Caco-2 (cell line): ENCODE measurements at regions not wholly inside any gene's neighbourhood (a gene's known extent, or its start where the extent isn't known, plus 50 kb on each side); places are given as distances from the start of the nearest gene placed in this dataset.

Source experiments
- BruUV-seq: library from RNA; stranded (reverse); fragments of 400-500 nt; replicated peaks from 2 replicates; lab custom pipeline; 2021; lab: Mats Ljungman, UMichigan
- CTCF ChIA-PET: fragments of 300-600 bp; sonication (Branson Sonifier 250); formaldehyde crosslinking; loops from one replicate; lab custom pipeline; 2022; ENCODE audit warnings: antibody characterized with exemption; lab: Charles Lee
- POLR2A ChIA-PET: fragments of 300-600 bp; sonication (Branson Sonifier 250); formaldehyde crosslinking; loops from one replicate; lab custom pipeline; 2022; ENCODE audit warnings: antibody characterized with exemption; lab: Charles Lee
- DNase-seq, 2 experiments: peaks; one replicate each; pipeline versions ENCODE4 v3.0.0 to v3.0.0-alpha.2; 2020 to 2022
- H3K27me3 ChIP-seq: replicated peaks from 2 replicates; pipeline ENCODE4 v1.6.0; 2011; ENCODE audit warnings: low read length; ENCODE audit not compliant: control insufficient read depth, insufficient read depth
- H3K36me3 ChIP-seq: 2 replicates; pipeline ENCODE4 v1.5.1; 2011; ENCODE audit warnings: low read length; ENCODE audit not compliant: control insufficient read depth, insufficient read depth
- H3K4me1 ChIP-seq: fragments of 250-450 bp; sonication (Bioruptor Pico); 2 replicates; pipeline ENCODE4 v1.5.1; 2020; ENCODE audit warnings: mild to moderate bottlenecking
- H3K4me3 ChIP-seq: 2 replicates; pipeline ENCODE4 v1.5.1; 2011; ENCODE audit warnings: low read depth, mild to moderate bottlenecking, control low read depth, low read length
- H3K9me3 ChIP-seq: fragments of 250-450 bp; sonication (Bioruptor Pico); 2 replicates; pipeline ENCODE4 v1.5.1; 2020; ENCODE audit warnings: mild to moderate bottlenecking, moderate library complexity
- H3K27ac Mint-ChIP-seq: one replicate; pipeline ENCODE4 v1.8.0; 2022; ENCODE audit warnings: mixed read lengths; ENCODE audit not compliant: unreplicated experiment
- H3K27me3 Mint-ChIP-seq: one replicate; pipeline ENCODE4 v1.8.0; 2022; ENCODE audit warnings: mixed read lengths; ENCODE audit not compliant: insufficient read depth, unreplicated experiment
- H3K36me3 Mint-ChIP-seq: one replicate; pipeline ENCODE4 v1.8.0; 2022; ENCODE audit warnings: mild to moderate bottlenecking, mixed read lengths; ENCODE audit not compliant: insufficient read depth, unreplicated experiment
- H3K4me1 Mint-ChIP-seq: one replicate; pipeline ENCODE4 v1.8.0; 2022; ENCODE audit warnings: low read depth, mixed read lengths; ENCODE audit not compliant: unreplicated experiment
- H3K4me3 Mint-ChIP-seq: one replicate; pipeline ENCODE4 v1.8.0; 2022; ENCODE audit warnings: mild to moderate bottlenecking, moderate library complexity, mixed read lengths; ENCODE audit not compliant: unreplicated experiment
- H3K9me3 Mint-ChIP-seq: one replicate; pipeline ENCODE4 v1.8.0; 2022; ENCODE audit warnings: mixed read lengths; ENCODE audit not compliant: unreplicated experiment
- intact Hi-C: fragments of 100-400 bp; cut with micrococcal nuclease; formaldehyde crosslinking; loops from one replicate; pipeline ENCODE4 v1.10.0; 2022; ENCODE audit not compliant: unreplicated experiment
- TF ChIP-seq, protein P1 (sequence below), 2 experiments: fragments of 200-600 bp in 1 of 2; IDR thresholded peaks; 1 replicate in 1 of 2; 2 replicates in 1 of 2; pipeline versions ENCODE4 v1.5.1 to v1.8.0; 2011 to 2022; ENCODE audit warnings: antibody characterized with exemption in 1 of 2, control low read depth in 1 of 2, inconsistent platforms in 1 of 2, low read depth in 1 of 2, low read length in 1 of 2, mild to moderate bottlenecking in 1 of 2, moderate library complexity in 1 of 2; ENCODE audit not compliant: insufficient read depth in 1 of 2, severe bottlenecking in 1 of 2, unreplicated experiment in 1 of 2

GRCh38 chr10:78567680-78568455 lies 500.9 kb upstream of the ZMIZ1 start:
- H3K27me3 ChIP-seq = no peaks in the 10 kb centered on the region

DNA sequence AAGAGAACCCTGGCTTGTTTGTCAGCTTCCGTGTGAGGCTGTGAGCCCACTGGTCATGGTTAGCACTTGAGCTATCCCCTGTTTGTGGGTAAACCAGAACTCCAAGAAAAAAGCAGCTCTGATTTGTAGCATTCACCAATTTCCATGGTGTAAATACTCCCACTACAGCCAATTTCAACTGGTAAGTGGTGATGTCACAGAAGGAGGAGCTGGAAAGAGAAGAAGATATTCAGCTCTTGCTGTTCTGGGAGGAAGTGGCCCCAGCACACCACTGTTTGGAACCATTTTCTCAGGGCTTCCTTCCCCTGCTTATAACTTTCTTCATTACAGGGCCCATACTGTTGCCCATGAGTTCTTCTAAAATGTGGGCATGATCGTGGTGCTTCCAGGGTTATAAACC lies 500.1 kb upstream of the ZMIZ1 start:
- no peak for DNase-seq
- no peaks in the 10 kb centered on the region for H3K9me3 ChIP-seq
- H3K27me3 ChIP-seq = no peaks in the 10 kb centered on the region
- H3K27me3 Mint-ChIP-seq = no peaks in the 10 kb centered on the region
- TF ChIP-seq, protein P1, sequence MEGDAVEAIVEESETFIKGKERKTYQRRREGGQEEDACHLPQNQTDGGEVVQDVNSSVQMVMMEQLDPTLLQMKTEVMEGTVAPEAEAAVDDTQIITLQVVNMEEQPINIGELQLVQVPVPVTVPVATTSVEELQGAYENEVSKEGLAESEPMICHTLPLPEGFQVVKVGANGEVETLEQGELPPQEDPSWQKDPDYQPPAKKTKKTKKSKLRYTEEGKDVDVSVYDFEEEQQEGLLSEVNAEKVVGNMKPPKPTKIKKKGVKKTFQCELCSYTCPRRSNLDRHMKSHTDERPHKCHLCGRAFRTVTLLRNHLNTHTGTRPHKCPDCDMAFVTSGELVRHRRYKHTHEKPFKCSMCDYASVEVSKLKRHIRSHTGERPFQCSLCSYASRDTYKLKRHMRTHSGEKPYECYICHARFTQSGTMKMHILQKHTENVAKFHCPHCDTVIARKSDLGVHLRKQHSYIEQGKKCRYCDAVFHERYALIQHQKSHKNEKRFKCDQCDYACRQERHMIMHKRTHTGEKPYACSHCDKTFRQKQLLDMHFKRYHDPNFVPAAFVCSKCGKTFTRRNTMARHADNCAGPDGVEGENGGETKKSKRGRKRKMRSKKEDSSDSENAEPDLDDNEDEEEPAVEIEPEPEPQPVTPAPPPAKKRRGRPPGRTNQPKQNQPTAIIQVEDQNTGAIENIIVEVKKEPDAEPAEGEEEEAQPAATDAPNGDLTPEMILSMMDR (IDR thresholded peaks at IDR 0.05; ENCODE audit: insufficient read depth in 1 of 2, low read depth in 1 of 2, low read length in 1 of 2, severe bottlenecking in 1 of 2, unreplicated experiment in 1 of 2) = no peak
- H3K9me3 Mint-ChIP-seq = peaks cover 7% of the 10 kb centered on the region
- ChIA-PET POLR2A (no interaction called here), CTCF (no interaction called here)
- no peak overlapping the region for H3K4me3 Mint-ChIP-seq
- no peaks in the 10 kb centered on the region for H3K36me3 ChIP-seq
- no peaks in the 10 kb centered on the region for H3K36me3 Mint-ChIP-seq
- H3K4me3 ChIP-seq = no peak overlapping the region
- peaks cover 12% of the 10 kb centered on the region; the same call in 1 of the 2 replicates for H3K4me1 ChIP-seq
- H3K4me1 Mint-ChIP-seq = peaks cover 19% of the 10 kb centered on the region
- no peak overlapping the region for H3K27ac Mint-ChIP-seq
- BruUV-seq = no TSS peak
- intact Hi-C loops = no loop called here

More at GRCh38 chr10:78567680-78568455, 500.9 kb upstream of the ZMIZ1 start:
- no TSS peak for BruUV-seq
- ChIA-PET POLR2A (no interaction called here), CTCF (no interaction called here)
- no peak overlapping the region for H3K27ac Mint-ChIP-seq
- H3K36me3 Mint-ChIP-seq = no peaks in the 10 kb centered on the region
- H3K27me3 Mint-ChIP-seq = no peaks in the 10 kb centered on the region
- no peak overlapping the region for H3K4me3 Mint-ChIP-seq
- peaks cover 19% of the 10 kb centered on the region for H3K4me1 Mint-ChIP-seq
- H3K9me3 Mint-ChIP-seq = peaks cover 7% of the 10 kb centered on the region
- H3K4me3 ChIP-seq = no peak overlapping the region
- H3K36me3 ChIP-seq = no peaks in the 10 kb centered on the region
- TF ChIP-seq, protein P1 (IDR thresholded peaks at IDR 0.05; ENCODE audit: insufficient read depth in 1 of 2, low read depth in 1 of 2, low read length in 1 of 2, severe bottlenecking in 1 of 2, unreplicated experiment in 1 of 2) = no peak
- H3K9me3 ChIP-seq = no peaks in the 10 kb centered on the region
- intact Hi-C loops = no loop called here
- peaks cover 12% of the 10 kb centered on the region; the same call in 1 of the 2 replicates for H3K4me1 ChIP-seq
- no peak for DNase-seq

DNA sequence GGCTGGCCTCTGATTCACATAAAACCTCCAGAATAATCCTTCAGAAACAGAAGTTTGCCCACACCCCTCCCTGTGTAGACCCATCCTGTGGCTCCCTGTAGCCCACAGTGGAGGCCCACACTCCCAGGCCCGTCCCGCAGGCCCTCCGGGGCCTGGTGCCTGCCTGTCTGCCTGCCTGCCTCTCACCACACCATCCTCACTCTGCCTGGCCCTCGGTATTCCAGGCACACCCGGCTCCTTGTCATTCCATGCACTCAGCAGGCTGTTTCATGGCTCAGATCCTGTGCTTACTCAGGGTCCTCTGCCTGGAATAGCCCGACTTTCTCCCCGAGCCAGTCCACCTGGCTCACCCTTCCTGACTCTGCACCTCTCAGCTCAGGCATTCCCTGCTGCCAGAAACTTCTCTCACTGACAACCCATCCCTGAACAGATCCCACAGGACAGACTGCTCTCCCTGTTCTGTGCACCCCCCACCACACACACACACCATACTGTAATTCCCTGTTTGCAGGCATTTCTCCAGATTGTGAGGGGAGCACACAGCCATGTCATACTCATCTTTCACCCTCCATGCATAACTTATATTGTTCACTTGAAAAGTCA lies 498.0 kb upstream of the ZMIZ1 start:
- Histone ChIP-seq H3K4me1 (peaks cover 12% of the 10 kb centered on the region; the same call in 1 of the 2 replicates), H3K4me3 (no peak overlapping the region), H3K36me3 (no peaks in the 10 kb centered on the region), H3K9me3 (no peaks in the 10 kb centered on the region), H3K27me3 (no peaks in the 10 kb centered on the region)
- BruUV-seq = no TSS peak
- CTCF ChIA-PET = no interaction called here
- intact Hi-C loops = no loop called here
- TF ChIP-seq, protein P1 (IDR thresholded peaks at IDR 0.05; ENCODE audit: insufficient read depth in 1 of 2, low read depth in 1 of 2, low read length in 1 of 2, severe bottlenecking in 1 of 2, unreplicated experiment in 1 of 2) = no peak
- DNase-seq = no peak
- Mint-ChIP-seq H3K27me3 (no peaks in the 10 kb centered on the region), H3K36me3 (no peaks in the 10 kb centered on the region), H3K4me3 (no peak overlapping the region), H3K4me1 (peaks cover 19% of the 10 kb centered on the region), H3K27ac (peak overlapping the region; percentile 80), H3K9me3 (peaks cover 7% of the 10 kb centered on the region)
- POLR2A ChIA-PET = no interaction called here
